ENCODE measurements at regions not wholly inside any gene's neighbourhood (a gene's known extent, or its start where the extent isn't known, plus 50 kb on each side); places are given as distances from the start of the nearest gene placed in this dataset.
"Not testable (repeated sequence)": the region's sequence is repeated elsewhere in the genome, so short reads cannot be mapped to it uniquely, and the experiment has no call there.

DNA sequence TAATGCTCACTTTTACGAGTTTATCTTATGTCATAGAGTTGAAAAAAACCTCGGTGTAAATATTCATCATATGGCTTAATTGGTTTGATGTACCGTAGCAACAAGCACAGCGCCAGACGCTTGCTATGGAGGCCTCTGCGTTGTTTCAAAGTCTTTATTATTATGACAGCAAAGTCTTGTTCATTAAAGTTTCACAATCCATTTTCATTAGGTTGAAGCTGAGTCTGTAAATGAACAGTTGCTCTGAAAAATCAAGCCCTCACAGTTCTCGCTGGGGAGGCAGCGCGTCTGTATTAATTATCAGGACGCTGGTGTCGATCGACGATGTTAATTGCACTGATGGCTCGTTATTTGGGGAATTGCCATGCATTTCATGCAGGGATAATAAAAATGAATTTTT is 185.6 kb downstream of the INSC start:
- no peak for DNase-seq (ENCODE audit: low read depth in 2 of 2)

DNA sequence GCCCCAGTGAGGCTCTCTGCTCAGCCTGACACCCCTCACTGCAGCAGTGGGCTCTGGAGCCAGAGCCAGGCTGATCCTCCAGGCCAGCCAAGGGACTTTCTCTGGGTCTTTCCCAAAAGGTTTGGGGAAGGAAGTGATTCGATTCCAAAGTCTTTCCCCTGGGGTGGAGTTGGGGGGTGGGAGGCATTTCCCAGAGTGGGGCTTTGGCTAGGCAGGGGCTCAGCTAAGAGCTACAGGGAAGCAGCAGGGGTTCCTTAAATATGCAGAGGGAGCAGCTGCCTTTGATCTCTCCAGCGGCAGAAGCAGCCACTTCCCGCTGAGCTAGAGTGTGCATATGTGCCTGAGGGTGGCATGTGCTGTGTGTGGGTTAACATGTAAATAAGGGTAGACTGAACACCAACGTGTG is 192.9 kb downstream of the INSC start:
- DNase-seq (ENCODE audit: low read depth in 2 of 2) = no peak

DNA sequence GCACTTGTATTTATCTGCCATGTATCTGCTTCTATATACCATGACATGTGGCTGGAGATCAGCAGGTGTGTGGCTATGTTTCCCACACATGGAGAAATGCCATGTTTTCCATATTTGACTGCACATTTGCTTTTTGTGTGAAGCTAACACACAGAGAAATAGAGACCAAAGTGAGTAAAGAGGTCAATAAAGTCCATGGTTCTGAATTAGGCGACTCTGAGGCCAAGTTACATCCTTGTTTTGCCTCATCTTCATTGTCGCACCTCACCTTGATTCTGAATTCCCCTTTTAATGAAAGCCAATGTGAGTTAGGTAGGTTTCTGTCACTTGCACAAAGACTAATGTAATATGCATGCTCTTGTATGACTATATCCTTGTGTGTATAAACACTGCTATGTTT is 194.1 kb downstream of the INSC start:
- no peak for DNase-seq (ENCODE audit: low read depth in 2 of 2)

GRCh38 chr11:15309296-15309695 is 194.6 kb downstream of the INSC start:
- no peak for DNase-seq (ENCODE audit: low read depth in 2 of 2)

DNA sequence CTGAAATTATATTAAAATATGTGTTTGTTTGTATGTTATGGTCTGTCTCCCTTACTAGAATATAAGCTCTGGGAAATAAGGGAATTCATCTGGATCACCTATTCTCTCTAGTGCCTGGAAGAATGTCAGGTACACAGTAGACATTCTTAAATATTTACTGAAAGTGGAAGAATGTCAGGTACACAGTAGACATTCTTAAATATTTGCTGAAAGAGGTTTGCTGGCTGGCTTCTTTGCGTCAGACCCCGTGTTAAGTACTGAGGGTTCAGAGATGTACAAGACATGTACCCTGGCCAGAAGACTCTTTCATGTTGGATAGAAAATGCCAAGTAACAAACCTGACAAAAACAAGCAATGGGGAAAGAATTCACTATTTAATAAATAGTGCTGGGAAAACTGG is 199.1 kb downstream of the INSC start:
- no peak for DNase-seq (ENCODE audit: low read depth in 2 of 2)

- no peak for DNase-seq (ENCODE audit: low read depth in 2 of 2)
These were observed 204.1 kb downstream of the INSC start for GRCh38 chr11:15318814-15319213.

GRCh38 chr11:15326520-15326919 is 211.8 kb downstream of the INSC start:
- no peak for DNase-seq (ENCODE audit: low read depth in 2 of 2)

- DNase-seq (ENCODE audit: low read depth in 2 of 2) = peak; percentile 3 to 27
These were observed 213.1 kb downstream of the INSC start for GRCh38 chr11:15327786-15328231.

- DNase-seq (ENCODE audit: low read depth in 2 of 2) = no peak
These were observed 218.7 kb downstream of the INSC start for GRCh38 chr11:15333407-15333806.

- DNase-seq (ENCODE audit: low read depth in 2 of 2) = no peak
These were observed 220.0 kb downstream of the INSC start for GRCh38 chr11:15334766-15335165.

DNA sequence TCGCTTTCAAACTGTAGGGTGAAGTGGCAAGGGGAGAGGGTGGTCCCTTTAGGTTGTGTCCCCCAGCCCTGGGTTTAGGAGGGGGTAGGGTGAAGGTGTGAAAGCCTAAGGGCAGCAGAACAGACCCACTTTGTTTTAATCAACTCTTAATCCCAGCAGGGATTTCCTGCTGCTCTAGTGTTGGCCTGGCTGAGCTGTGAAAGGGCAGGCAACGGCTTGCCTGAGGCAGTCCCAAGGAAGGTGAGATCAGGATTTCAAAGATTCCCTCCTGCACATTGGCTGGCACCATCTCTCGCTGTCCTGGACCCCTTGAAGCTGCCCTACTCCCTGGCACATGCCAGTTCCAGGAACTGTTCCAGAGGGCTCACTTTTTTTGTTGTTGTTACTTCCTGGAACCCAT is 221.3 kb downstream of the INSC start:
- DNase-seq (ENCODE audit: low read depth in 2 of 2) = no peak

DNA sequence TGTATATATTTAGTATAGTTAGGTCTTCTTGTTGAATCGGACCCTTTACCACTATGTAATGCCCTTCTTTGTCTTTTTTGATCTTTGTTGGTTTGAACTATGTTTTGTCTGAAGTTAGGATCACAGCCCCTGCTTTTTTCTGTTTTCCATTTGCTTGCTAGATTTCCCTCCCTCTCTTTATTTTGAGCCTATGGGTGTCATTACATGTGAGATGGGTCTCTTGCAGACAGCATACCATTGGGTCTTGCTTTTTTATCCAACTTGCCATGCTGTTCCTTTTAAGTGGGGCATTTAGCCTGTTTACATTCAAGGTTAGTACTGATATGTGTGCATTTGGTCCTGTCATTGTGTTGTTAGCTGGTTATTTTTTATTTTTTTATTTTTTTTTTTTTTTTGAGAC is 224.6 kb downstream of the INSC start:
- no peak for DNase-seq (ENCODE audit: low read depth in 2 of 2)

- no peak for DNase-seq (ENCODE audit: low read depth in 2 of 2)
These were observed 226.9 kb downstream of the INSC start for GRCh38 chr11:15341587-15341986.

DNA sequence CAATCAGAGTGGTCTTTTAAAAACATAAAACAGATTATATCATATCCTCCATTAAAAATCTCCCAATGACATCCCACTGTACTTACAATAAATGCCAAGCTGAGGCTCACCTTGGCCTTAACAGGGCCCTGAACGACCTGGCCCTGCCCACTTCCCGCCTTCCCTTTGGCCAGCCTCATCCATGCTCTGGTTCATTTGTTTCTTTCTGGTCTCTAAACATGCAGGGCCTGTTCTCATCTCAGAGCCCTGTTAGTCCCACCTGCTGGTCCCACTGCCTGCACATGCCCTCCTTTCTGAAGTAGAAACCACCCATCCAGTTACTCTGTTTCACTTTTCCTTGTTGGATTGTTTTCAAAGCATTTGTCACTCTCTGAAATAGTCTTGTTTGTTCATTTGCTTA is 227.4 kb downstream of the INSC start:
- DNase-seq (ENCODE audit: low read depth in 2 of 2) = no peak

DNA sequence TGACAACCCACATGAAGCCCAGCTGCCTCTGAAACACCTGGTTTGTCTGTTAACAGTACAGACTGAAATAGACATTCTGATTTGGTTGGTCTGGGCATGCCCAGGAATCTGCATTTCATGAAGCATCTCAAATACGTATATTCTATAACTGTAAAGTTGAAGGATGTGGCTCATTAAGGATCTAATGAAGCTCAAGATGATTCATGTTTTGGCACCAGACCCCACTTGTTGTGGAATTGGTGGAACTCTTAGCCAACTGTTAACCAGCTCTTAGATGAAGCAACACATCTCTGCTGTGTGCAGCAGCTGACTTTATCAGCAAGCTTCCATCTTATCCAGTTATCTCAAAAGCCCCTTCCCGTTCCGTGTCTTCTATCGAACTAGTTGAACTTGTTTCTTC is 232.2 kb downstream of the INSC start:
- DNase-seq (ENCODE audit: low read depth in 2 of 2) = no peak

DNA sequence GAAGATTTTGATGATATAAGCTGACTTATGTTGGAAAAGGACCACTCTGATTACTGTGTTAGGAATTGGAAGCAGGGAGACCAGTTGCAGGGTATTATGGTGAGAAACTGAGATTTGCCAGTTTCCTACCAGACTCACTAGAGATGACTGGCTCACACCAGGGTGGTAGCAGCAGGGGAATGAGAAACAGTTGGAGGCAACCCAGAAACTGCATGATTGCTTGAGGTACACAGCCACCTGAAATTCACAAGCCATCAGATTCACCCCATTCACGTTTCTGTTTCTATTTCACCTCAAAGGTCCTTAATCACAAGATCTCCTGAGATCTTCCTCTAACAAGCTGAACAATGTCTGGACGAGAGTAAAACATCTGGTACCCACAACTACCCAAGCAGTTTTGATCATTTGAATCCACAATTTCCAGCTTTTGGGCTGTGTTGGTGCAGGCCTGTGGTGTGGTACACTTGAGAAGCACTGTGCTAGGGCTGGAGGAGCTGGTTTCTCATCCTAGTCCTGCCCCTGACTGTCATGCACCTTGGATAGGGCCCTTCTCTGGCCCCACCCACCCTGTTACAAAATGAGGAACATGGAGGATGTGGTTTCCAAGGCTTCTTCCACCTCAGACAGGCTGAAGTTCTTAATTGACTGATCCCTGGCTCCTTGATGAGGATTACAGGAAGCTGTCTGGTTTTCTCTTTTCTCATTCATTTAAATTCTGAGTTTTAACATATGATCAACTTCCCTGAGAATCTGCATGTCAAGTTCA is 233.4 kb downstream of the INSC start:
- DNase-seq (ENCODE audit: low read depth in 2 of 2) = no peak

- no peak for DNase-seq (ENCODE audit: low read depth in 2 of 2)
These were observed 234.7 kb downstream of the INSC start for GRCh38 chr11:15349413-15349812.

DNA sequence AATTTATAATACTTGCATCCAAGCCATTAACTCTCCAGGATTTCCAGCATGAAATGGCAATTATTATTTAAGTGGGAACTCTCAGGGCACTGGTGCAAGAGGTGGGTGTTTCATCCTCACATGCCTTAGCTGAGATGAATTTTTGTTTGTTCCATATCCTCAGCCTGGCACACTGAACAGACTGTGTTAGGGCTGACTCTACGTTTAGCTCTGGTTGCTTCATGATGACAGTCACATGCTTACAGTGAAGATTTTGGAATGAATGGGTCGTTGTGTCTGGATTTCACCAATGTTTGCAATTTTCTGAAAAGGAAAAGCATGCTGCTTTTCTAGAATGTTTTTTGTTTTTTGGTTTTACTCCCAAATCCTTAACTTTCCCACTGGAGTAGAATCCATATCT is 246.6 kb downstream of the INSC start:
- no peak for DNase-seq (ENCODE audit: low read depth in 2 of 2)

DNA sequence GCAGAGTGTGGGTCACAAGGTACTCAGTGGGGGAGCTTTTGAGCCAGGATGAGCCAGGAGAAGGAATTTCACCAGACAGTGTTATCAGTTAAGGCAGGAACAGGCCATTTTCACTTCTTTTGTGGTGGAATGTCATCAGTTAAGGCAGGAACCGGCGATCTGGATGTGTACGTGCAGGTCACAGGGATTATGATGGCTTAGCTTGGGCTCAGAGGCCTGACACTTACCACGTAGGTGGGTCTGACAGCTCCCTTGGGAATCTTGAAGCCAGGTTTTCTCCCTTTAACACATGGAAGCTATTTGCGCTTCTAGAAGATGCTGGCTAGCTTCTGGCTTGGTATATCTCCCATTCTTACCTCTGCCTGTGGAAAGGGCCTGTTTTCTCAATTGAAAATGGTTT is 250.6 kb downstream of the INSC start:
- DNase-seq (ENCODE audit: low read depth in 2 of 2) = not testable (repeated sequence)

- no peak for DNase-seq (ENCODE audit: low read depth in 2 of 2)
These were observed 253.0 kb downstream of the INSC start for GRCh38 chr11:15367695-15368094.

- DNase-seq (ENCODE audit: low read depth in 2 of 2) = no peak
These were observed 255.9 kb downstream of the INSC start for GRCh38 chr11:15370495-15371147.

GRCh38 chr11:15371533-15371932 is 256.8 kb downstream of the INSC start:
- no peak for DNase-seq (ENCODE audit: low read depth in 2 of 2)

DNA sequence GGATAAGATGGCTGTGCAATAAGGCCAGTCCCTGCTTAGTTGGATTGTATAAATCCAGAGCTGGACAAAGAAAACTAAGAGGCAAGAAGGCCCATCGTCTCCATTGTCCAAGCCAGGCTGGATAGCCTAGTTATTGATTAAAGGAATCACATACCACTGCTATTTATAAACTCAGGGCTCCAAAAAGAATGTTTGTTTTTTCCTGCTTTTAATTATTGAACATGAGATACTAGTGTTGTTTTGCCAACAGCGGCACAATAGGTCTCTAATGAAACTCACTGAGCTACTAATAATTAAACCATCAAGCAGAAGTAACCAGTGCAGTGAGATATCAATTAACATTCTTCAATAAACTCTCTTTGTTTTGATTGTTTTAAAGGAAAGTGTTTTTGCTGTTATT is 259.7 kb downstream of the INSC start:
- DNase-seq (ENCODE audit: low read depth in 2 of 2) = no peak
